Aorta (tissue), 5 donors: ENCODE measurements at regions not wholly inside any gene's neighbourhood (a gene's known extent, or its start where the extent isn't known, plus 50 kb on each side); places are given as distances from the start of the nearest gene placed in this dataset.
"Not testable (repeated sequence)": the region's sequence is repeated elsewhere in the genome, so short reads cannot be mapped to it uniquely, and the experiment has no call there.

ENCODE experiments used
- ATAC-seq: fragments of 200-7000 bp; cut with Tn5 transposase; one replicate; pipeline ENCODE4 v1.9.1; 2022; ENCODE audit warnings: moderate library complexity; ENCODE audit not compliant: low FRiP score
- DNase-seq, 2 donors: peaks; one replicate each; pipeline ENCODE4 v3.0.0-alpha.2; 2020
- H3K27ac ChIP-seq, 2 donors: one replicate each; pipeline ENCODE4 v1.5.1; 2013; ENCODE audit warnings: low read length in 2 of 2, mild to moderate bottlenecking in 2 of 2, moderate library complexity in 2 of 2, control low read depth in 1 of 2, inconsistent platforms in 1 of 2, low read depth in 1 of 2
- H3K27me3 ChIP-seq, 2 donors: one replicate each; pipeline ENCODE4 v1.6.1; 2013; ENCODE audit warnings: control low read depth in 1 of 2, low read length in 1 of 2, mild to moderate bottlenecking in 1 of 2, moderate library complexity in 1 of 2; ENCODE audit not compliant: insufficient read depth in 2 of 2, control insufficient read depth in 1 of 2
- H3K36me3 ChIP-seq, 2 donors: one replicate each; pipeline ENCODE4 v1.6.1; 2013; ENCODE audit warnings: control low read depth in 1 of 2, low read length in 1 of 2, mild to moderate bottlenecking in 1 of 2; ENCODE audit not compliant: insufficient read depth in 2 of 2, control insufficient read depth in 1 of 2
- H3K4me1 ChIP-seq, 2 donors: one replicate each; pipeline ENCODE4 v1.6.1; 2013; ENCODE audit warnings: low read length in 2 of 2, control low read depth in 1 of 2, mild to moderate bottlenecking in 1 of 2, moderate library complexity in 1 of 2; ENCODE audit not compliant: insufficient read depth in 2 of 2, control insufficient read depth in 1 of 2
- H3K4me3 ChIP-seq, 2 donors: one replicate each; pipeline ENCODE4 v1.5.1; 2013; ENCODE audit warnings: low read length in 2 of 2, control low read depth in 1 of 2, mild to moderate bottlenecking in 1 of 2
- H3K9me3 ChIP-seq: one replicate; pipeline ENCODE4 v1.6.1; 2013; ENCODE audit warnings: mild to moderate bottlenecking, low read length; ENCODE audit not compliant: control insufficient read depth
- WGBS, 2 donors: extraction: QIAGEN DNeasy Blood & Tissue Kit; methylation state at CpG; one replicate each; pipeline ENCODE4 v1.1.7; 2013; 5-methylcytosine and 5-hydroxymethylcytosine counted together
- intact Hi-C, 2 donors: fragments of 100-400 bp; cut with DNase I; formaldehyde crosslinking; loops; one replicate each; pipeline versions ENCODE4 v1.14.2 to v1.15.0; 2022
- donor health status: healthy with polysubstance abuse.
- donor health status: Bipolar disorder and iron deficiency.
- donor health status: DM: no; HTN: no; CAD: no.
- donor health status: DM: no; HTN: no; CAD: no.
- donor health status: DM: yes; HTN: yes; CAD: no.

DNA sequence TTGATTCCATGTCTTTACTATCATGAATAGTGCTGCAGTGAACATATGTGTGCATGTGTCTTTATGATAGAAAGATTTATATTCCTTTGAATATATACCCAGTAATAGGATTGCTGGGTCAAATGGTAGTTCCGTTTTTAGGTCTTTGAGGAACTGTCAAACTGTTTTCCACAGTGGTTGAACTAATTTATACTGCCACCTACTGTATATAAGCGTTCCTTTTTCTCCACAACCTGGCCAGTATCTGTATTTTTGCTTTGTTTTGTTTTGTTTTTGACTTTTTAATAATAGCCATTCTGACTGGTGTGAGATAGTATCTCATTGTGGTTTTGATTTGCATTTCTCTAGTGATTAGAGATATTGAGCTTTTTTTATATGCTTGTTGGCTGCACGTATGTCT is 641.6 kb downstream of the SUCLG1 start:
- no peaks in the 10 kb centered on the region for H3K4me1 ChIP-seq
- no peaks in the 10 kb centered on the region for H3K27me3 ChIP-seq
- no peak overlapping the region for H3K27ac ChIP-seq
- intact Hi-C loops = no loop called here
- no peak for DNase-seq
- no peak overlapping the region for H3K4me3 ChIP-seq
- H3K36me3 ChIP-seq = no peaks in the 10 kb centered on the region
- no peaks in the 10 kb centered on the region for H3K9me3 ChIP-seq
- ATAC-seq = no peak
- WGBS, 2 donors = 42 to 45% methylated on average over 3 of the region's 3 CpGs

GRCh38 chr2:83808878-83809277 is 650.2 kb downstream of the SUCLG1 start:
- H3K27ac ChIP-seq = no peak overlapping the region
- intact Hi-C loops = no loop called here
- H3K36me3 ChIP-seq = no peaks in the 10 kb centered on the region
- H3K4me1 ChIP-seq = no peaks in the 10 kb centered on the region
- WGBS, 2 donors = 86 to 91% methylated on average over 1 of the region's 1 CpG
- H3K9me3 ChIP-seq = peaks cover 2% of the 10 kb centered on the region
- no peak for ATAC-seq
- H3K4me3 ChIP-seq = no peak overlapping the region
- no peaks in the 10 kb centered on the region for H3K27me3 ChIP-seq
- DNase-seq = no peak

GRCh38 chr2:83802604-83803003 is 656.5 kb downstream of the SUCLG1 start:
- Histone ChIP-seq H3K27me3 (no peaks in the 10 kb centered on the region), H3K27ac (no peak overlapping the region), H3K4me3 (no peak overlapping the region), H3K4me1 (no peaks in the 10 kb centered on the region), H3K36me3 (no peaks in the 10 kb centered on the region), H3K9me3 (no peaks in the 10 kb centered on the region)
- ATAC-seq = no peak
- 91 to 94% methylated on average over 10 of the region's 10 CpGs for WGBS, 2 donors
- DNase-seq = no peak
- intact Hi-C loops = no loop called here

- Histone ChIP-seq H3K36me3 (no peaks in the 10 kb centered on the region), H3K4me3 (no peak overlapping the region), H3K9me3 (no peaks in the 10 kb centered on the region), H3K27ac (no peak overlapping the region), H3K27me3 (no peaks in the 10 kb centered on the region), H3K4me1 (no peaks in the 10 kb centered on the region)
- ATAC-seq (no peak), DNase-seq (no peak)
- 10 to 43% methylated on average over 3 of the region's 3 CpGs for WGBS, 2 donors
- intact Hi-C loops = no loop called here
These were observed 663.3 kb downstream of the SUCLG1 start for GRCh38 chr2:83795777-83796176.

- ATAC-seq, H3K27ac ChIP-seq, DNase-seq, intact Hi-C loops, H3K9me3 ChIP-seq, H3K4me1 ChIP-seq, H3K36me3 ChIP-seq, H3K27me3 ChIP-seq, H3K4me3 ChIP-seq: not testable (repeated sequence)
- WGBS, 2 donors = 84 to 87% methylated on average over 6 of the region's 6 CpGs
These were observed 668.6 kb downstream of the SUCLG1 start for GRCh38 chr2:83790467-83790866.

GRCh38 chr2:83789674-83790073 is 669.4 kb downstream of the SUCLG1 start:
- H3K36me3 ChIP-seq, H3K9me3 ChIP-seq, H3K4me1 ChIP-seq, intact Hi-C loops, ATAC-seq, DNase-seq, H3K27me3 ChIP-seq, H3K27ac ChIP-seq, H3K4me3 ChIP-seq: not testable (repeated sequence)
- WGBS, 2 donors = 88 to 90% methylated on average over 1 of the region's 2 CpGs

GRCh38 chr2:83788938-83789566 is 670.0 kb downstream of the SUCLG1 start:
- DNase-seq, H3K36me3 ChIP-seq, H3K4me1 ChIP-seq, H3K4me3 ChIP-seq, H3K9me3 ChIP-seq, H3K27ac ChIP-seq, intact Hi-C loops, H3K27me3 ChIP-seq, ATAC-seq: not testable (repeated sequence)
- WGBS, 2 donors = 81 to 83% methylated on average over 9 of the region's 9 CpGs

GRCh38 chr2:83787189-83787588 is 671.9 kb downstream of the SUCLG1 start:
- no peaks in the 10 kb centered on the region for H3K9me3 ChIP-seq
- 60 to 75% methylated on average over 1 of the region's 1 CpG for WGBS, 2 donors
- DNase-seq = no peak
- intact Hi-C loops = no loop called here
- no peak for ATAC-seq
- no peaks in the 10 kb centered on the region for H3K27me3 ChIP-seq
- no peaks in the 10 kb centered on the region for H3K36me3 ChIP-seq
- H3K4me1 ChIP-seq = no peaks in the 10 kb centered on the region
- no peak overlapping the region for H3K4me3 ChIP-seq
- no peak overlapping the region for H3K27ac ChIP-seq

DNA sequence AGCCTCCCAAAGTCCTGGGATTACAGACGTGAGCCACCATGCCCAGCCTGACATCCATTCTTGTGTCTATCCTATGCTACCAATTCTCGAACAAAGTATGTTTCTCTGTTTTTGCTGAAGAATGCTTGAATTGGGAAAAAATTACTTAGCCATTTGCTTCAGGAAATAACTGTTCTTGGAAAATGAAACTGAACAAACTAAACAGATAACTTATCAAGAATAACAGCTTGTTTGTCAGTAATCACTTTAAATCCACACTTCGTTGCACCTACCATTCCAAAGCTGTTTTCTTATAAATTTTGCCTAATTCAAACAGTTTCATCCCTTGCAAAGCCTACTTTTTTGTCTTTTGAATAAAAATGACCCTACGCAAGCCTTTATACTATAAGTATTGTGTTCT is 672.9 kb downstream of the SUCLG1 start:
- Histone ChIP-seq H3K27ac (no peak overlapping the region), H3K9me3 (no peaks in the 10 kb centered on the region), H3K4me3 (no peak overlapping the region), H3K27me3 (no peaks in the 10 kb centered on the region), H3K4me1 (no peaks in the 10 kb centered on the region), H3K36me3 (no peaks in the 10 kb centered on the region)
- ATAC-seq = no peak
- no peak for DNase-seq
- 71 to 74% methylated on average over 4 of the region's 4 CpGs for WGBS, 2 donors
- intact Hi-C loops = no loop called here
